DND-41 (cell line): ENCODE measurements at regions not wholly inside any gene's neighbourhood (a gene's known extent, or its start where the extent isn't known, plus 50 kb on each side); places are given as distances from the start of the nearest gene placed in this dataset.

Source experiments
- ATAC-seq: fragments of 200-7000 bp; cut with Tn5 transposase; 3 replicates; pipeline ENCODE4 v1.9.1; 2021; ENCODE audit warnings: low read depth; ENCODE audit not compliant: insufficient read depth
- DNase-seq: peaks from one replicate; pipeline ENCODE4 v3.0.0-alpha.2; 2020
- H2AFZ ChIP-seq: 2 replicates; pipeline ENCODE4 v1.6.0; 2012; ENCODE audit warnings: low read depth, low read length
- H3K27ac ChIP-seq: 2 replicates; pipeline ENCODE4 v1.5.1; 2012; ENCODE audit warnings: low read length, inconsistent platforms
- H3K27me3 ChIP-seq: fragments of 200-600 bp; sonication (generic); 2 replicates; pipeline ENCODE4 v1.6.0; 2012; ENCODE audit warnings: low read length, mild to moderate bottlenecking, inconsistent platforms; ENCODE audit not compliant: insufficient read depth, poor library complexity
- H3K36me3 ChIP-seq: 2 replicates; pipeline ENCODE4 v1.5.1; 2012; ENCODE audit warnings: low read length, inconsistent platforms; ENCODE audit not compliant: insufficient read depth
- H3K4me1 ChIP-seq: 2 replicates; pipeline ENCODE4 v1.5.1; 2012; ENCODE audit warnings: mild to moderate bottlenecking, low read length; ENCODE audit not compliant: insufficient read depth
- H3K4me2 ChIP-seq: 2 replicates; pipeline ENCODE4 v1.6.0; 2012; ENCODE audit warnings: mild to moderate bottlenecking, moderate library complexity, low read length, inconsistent platforms; ENCODE audit not compliant: insufficient read depth
- H3K4me3 ChIP-seq, 2 experiments: fragments of 200-600 bp in 1 of 2; shearing (Covaris generic) in 1 of 2; 2 replicates each; pipeline ENCODE4 v1.5.1; 2012 to 2016; ENCODE audit warnings: inconsistent platforms in 2 of 2, low read length in 2 of 2, mild to moderate bottlenecking in 2 of 2, low read depth in 1 of 2, moderate library complexity in 1 of 2
- H3K79me2 ChIP-seq: 2 replicates; pipeline ENCODE4 v1.6.0; 2012; ENCODE audit warnings: low read length, inconsistent platforms; ENCODE audit not compliant: insufficient read depth
- H3K9ac ChIP-seq: 2 replicates; pipeline ENCODE4 v1.6.0; 2012; ENCODE audit warnings: low read depth, mild to moderate bottlenecking, inconsistent platforms, low read length, moderate library complexity
- H3K9me3 ChIP-seq: 2 replicates; pipeline ENCODE4 v1.5.1; 2012; ENCODE audit warnings: low read length, moderate library complexity, mild to moderate bottlenecking, inconsistent platforms; ENCODE audit not compliant: insufficient read depth, severe bottlenecking
- H4K20me1 ChIP-seq: 2 replicates; pipeline ENCODE4 v1.6.0; 2012; ENCODE audit warnings: low read length; ENCODE audit not compliant: insufficient read depth
- CTCF ChIP-seq: IDR thresholded peaks from 2 replicates; pipeline ENCODE4 v1.5.1; 2012; ENCODE audit warnings: borderline replicate concordance, low read length, moderate library complexity, mild to moderate bottlenecking; ENCODE audit not compliant: poor library complexity, severe bottlenecking; ENCODE audit errors: extremely low read depth
- EZH2 ChIP-seq: IDR thresholded peaks from 3 replicates; pipeline ENCODE4 v1.6.1; 2012; ENCODE audit warnings: borderline replicate concordance, low read depth, mild to moderate bottlenecking, moderate library complexity, low read length, inconsistent platforms; ENCODE audit not compliant: severe bottlenecking

- TF ChIP-seq CTCF (no peak), EZH2 (no peak)
- H4K20me1 ChIP-seq, result no peaks in the 10 kb centered on the region
- H3K4me1 ChIP-seq, result no peaks in the 10 kb centered on the region
- H3K27ac ChIP-seq, result no peak overlapping the region
- H3K4me3 ChIP-seq, result no peak overlapping the region
- no peak overlapping the region for H3K4me2 ChIP-seq
- no peaks in the 10 kb centered on the region for H3K36me3 ChIP-seq
- H3K9ac ChIP-seq, result no peak overlapping the region
- no peaks in the 10 kb centered on the region for H3K27me3 ChIP-seq
- no peaks in the 10 kb centered on the region for H3K9me3 ChIP-seq
- H2AFZ ChIP-seq, result no peak overlapping the region
- no peak for ATAC-seq
- no peak for DNase-seq
- no peaks in the 10 kb centered on the region for H3K79me2 ChIP-seq
Measured at GRCh38 chr17:73829676-73830280, 185.5 kb upstream of the SDK2 start.

GRCh38 chr17:73831699-73832098 is 187.5 kb upstream of the SDK2 start:
- ATAC-seq (no peak), DNase-seq (no peak)
- H3K27ac ChIP-seq, result no peak overlapping the region
- no peaks in the 10 kb centered on the region for H3K36me3 ChIP-seq
- no peak overlapping the region for H3K4me2 ChIP-seq
- H3K4me1 ChIP-seq, result peaks cover 6% of the 10 kb centered on the region; the same call in 1 of the 2 replicates
- TF ChIP-seq CTCF, result no peak
- no peaks in the 10 kb centered on the region for H4K20me1 ChIP-seq
- H2AFZ ChIP-seq, result no peak overlapping the region
- no peak overlapping the region for H3K9ac ChIP-seq
- H3K79me2 ChIP-seq, result no peaks in the 10 kb centered on the region
- no peak overlapping the region for H3K4me3 ChIP-seq
- no peaks in the 10 kb centered on the region for H3K9me3 ChIP-seq
- H3K27me3 ChIP-seq, result no peaks in the 10 kb centered on the region

GRCh38 chr17:73833775-73834488 is 189.7 kb upstream of the SDK2 start:
- Histone ChIP-seq H3K4me1 (peaks cover 6% of the 10 kb centered on the region; the same call in 1 of the 2 replicates), H3K9ac (no peak overlapping the region), H3K36me3 (no peaks in the 10 kb centered on the region), H3K4me2 (no peak overlapping the region), H3K4me3 (no peak overlapping the region), H4K20me1 (no peaks in the 10 kb centered on the region), H3K27ac (no peak overlapping the region), H3K27me3 (no peaks in the 10 kb centered on the region), H3K9me3 (peaks cover 1% of the 10 kb centered on the region), H3K79me2 (no peaks in the 10 kb centered on the region), H2AFZ (no peak overlapping the region)
- TF ChIP-seq CTCF (no peak), EZH2 (no peak)
- ATAC-seq (no peak), DNase-seq (no peak)
